A673 (cell line): ENCODE measurements at regions not wholly inside any gene's neighbourhood (a gene's known extent, or its start where the extent isn't known, plus 50 kb on each side); places are given as distances from the start of the nearest gene placed in this dataset.

Experiments used
- EZH2 ChIP-seq: fragments of 200-600 bp; sonication (generic); IDR thresholded peaks from 2 replicates; pipeline ENCODE4 v1.6.1; 2017; ENCODE audit warnings: borderline replicate concordance, low read depth, mild to moderate bottlenecking, mixed read lengths, antibody characterized with exemption, low read length; ENCODE audit not compliant: poor library complexity, severe bottlenecking
- TF ChIP-seq, protein P1 (sequence below): fragments of 300-800, 200-600 bp; sonication (generic); conservative IDR thresholded peaks from 2 replicates; pipeline ENCODE4 v1.5.1; 2017; ENCODE audit warnings: low read depth, mild to moderate bottlenecking, antibody characterized with exemption, low read length, moderate library complexity, mixed read lengths

DNA sequence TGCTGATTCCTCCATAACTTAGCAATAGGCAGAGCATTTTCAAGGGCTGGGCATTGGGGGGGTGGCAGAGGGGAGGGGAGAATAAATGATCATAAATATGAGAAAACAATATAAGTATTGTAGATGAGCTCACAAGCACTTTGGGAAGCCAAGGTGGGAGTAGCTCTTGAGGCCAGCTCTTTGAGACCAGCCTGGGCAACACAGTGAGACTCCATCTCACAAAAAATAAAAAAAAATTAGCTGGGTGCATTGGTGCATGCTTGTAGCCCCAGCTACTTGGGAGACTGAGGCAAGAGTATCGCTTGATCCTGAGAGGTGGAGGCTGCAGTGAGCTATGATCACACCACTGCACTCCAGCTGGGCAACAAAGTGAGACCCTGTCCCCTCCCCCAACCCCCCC is 75.9 kb downstream of the MYCN start:
- TF ChIP-seq, protein P1, sequence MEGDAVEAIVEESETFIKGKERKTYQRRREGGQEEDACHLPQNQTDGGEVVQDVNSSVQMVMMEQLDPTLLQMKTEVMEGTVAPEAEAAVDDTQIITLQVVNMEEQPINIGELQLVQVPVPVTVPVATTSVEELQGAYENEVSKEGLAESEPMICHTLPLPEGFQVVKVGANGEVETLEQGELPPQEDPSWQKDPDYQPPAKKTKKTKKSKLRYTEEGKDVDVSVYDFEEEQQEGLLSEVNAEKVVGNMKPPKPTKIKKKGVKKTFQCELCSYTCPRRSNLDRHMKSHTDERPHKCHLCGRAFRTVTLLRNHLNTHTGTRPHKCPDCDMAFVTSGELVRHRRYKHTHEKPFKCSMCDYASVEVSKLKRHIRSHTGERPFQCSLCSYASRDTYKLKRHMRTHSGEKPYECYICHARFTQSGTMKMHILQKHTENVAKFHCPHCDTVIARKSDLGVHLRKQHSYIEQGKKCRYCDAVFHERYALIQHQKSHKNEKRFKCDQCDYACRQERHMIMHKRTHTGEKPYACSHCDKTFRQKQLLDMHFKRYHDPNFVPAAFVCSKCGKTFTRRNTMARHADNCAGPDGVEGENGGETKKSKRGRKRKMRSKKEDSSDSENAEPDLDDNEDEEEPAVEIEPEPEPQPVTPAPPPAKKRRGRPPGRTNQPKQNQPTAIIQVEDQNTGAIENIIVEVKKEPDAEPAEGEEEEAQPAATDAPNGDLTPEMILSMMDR: no peak
- TF ChIP-seq EZH2: no peak
